Middle frontal gyrus (tissue), 1 donor: ENCODE measurements at regions not wholly inside any gene's neighbourhood (a gene's known extent, or its start where the extent isn't known, plus 50 kb on each side); places are given as distances from the start of the nearest gene placed in this dataset.

Experiments used
- DNase-seq: peaks from one replicate; pipeline ENCODE4 v3.0.0-alpha.2; 2015; ENCODE audit warnings: low spot score; ENCODE audit errors: extremely low spot score

GRCh38 chr6:19312241-19312978 is 524.8 kb upstream of the ID4 start:
- DNase-seq = no peak

DNA sequence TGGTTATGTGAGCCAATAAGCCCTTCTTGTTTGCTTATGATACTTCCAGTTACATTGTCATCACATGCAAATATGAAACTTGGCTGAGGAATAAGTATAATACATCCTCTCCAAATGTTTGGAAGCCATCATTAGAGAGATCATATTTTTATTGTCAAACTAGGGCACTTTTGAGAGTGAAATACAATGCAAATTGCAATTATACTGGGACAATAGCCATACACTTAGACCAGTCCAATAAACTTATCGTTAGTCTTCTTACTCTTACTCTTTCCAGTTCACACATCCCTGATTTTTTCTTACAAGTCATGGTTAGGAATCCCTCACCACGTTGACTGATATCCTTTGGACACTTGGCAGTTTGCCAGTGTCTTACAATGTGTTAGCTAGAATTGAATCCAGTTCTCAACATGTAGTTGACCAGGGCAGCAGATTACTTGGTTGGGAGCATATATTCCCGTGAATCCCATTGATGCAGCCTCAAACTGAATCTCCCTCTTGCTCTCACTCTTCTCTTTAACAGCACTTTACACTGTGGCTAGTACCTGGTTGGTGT is 519.7 kb upstream of the ID4 start:
- DNase-seq = no peak

- no peak for DNase-seq
These were observed 518.2 kb upstream of the ID4 start for GRCh38 chr6:19319005-19319404.

DNA sequence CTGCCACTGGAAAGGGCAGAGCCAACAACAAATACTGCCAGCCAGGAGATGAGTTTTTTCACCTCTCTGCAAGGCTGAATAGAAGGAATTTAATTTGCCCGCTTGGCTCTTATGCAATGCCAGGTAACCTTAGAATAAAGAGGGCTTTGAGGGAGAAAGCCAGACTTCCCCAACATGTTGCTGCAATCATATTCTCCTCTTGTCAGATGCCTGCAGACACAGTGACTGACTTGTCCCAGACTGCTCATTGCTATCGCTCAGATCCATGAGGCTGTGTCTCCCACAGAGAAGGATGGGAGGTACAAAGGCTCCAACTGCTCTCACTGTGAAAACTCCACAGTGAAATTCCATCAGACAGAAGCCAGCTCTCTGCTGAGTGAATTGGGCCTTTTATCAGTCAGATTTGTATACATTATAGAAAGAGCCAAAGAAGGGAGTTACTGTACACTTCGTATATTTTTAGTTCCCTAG is 517.0 kb upstream of the ID4 start:
- DNase-seq = no peak

- no peak for DNase-seq
These were observed 514.3 kb upstream of the ID4 start for GRCh38 chr6:19322691-19323485.

DNA sequence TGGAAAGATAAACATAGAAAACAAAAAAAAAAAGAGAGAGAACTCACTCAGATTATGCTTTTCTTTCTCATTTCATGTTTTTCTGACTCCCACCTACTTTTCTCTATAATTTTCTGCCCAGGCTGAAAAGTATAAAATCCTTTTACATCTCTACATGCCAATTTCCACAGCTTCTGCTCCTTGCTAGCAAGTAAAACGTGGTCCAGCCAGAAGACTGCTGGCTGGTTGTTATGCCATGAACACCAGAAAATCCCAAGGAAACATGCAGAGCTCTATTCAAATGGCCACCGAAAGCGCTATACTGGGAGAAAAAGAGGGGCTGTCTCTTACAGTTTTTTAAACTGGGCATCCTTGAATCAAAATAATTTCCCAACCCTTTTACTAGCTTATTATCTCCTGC is 512.8 kb upstream of the ID4 start:
- DNase-seq = no peak

DNA sequence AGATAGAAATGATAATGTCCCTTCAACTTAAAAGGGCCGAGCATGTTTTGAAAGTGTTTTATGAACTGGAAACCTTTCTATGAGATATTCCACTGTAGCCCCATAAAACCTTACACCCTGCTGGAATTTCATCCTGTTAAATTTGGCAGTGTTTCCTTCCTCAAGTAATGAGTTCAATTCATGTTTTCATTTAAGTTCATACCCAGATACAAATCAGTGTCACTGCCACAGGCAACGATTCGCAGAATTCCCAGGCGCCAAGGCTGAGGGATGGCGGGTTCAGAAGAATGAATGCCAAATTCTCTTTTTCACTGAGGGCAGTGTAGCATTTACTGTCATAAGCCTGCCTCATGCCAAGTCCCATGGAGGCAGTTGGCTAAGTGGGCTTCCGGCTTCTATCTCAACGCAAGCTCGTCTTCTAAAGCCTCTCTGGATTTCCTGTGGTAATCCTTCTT is 511.8 kb upstream of the ID4 start:
- DNase-seq = no peak

- no peak for DNase-seq
These were observed 509.9 kb upstream of the ID4 start for GRCh38 chr6:19327241-19327640.

DNA sequence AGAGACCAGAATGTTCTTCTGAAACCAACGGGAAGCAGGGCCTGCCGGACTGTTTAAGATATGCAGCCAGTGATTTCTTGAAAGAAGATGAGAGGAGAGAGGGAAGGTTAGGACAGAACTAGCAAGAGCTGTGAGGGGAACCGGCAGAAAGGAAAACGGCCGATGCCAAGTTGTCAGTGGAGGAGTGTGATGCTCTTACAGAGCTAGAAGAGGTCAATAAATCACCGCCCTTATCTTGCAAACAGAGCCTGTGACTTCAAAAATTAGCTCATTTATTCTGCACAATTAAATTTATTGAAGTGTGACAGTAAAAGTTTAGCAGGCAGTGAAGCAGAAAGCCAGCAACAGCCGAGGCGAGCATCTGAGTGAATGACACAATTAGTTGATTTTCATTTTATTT is 509.5 kb upstream of the ID4 start:
- no peak for DNase-seq

GRCh38 chr6:19329078-19329477 is 508.1 kb upstream of the ID4 start:
- DNase-seq = no peak

DNA sequence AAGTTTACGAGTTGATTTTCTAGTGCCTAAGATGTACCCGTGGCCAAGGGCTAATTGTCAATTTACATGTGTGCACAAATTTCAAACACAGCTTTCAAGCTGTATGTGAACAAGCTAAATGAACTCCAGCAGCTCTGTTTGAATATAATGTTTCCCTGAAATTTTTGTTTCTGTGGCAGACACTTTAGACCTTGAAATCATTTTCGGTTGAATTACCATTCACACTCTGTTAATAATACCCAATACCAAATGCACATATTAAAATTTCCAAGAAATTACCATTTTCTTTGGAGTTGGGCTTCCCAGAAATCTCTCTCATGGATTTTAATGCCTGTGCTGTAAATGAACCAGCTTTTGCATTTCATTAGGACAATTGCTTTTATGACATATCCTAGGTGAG is 506.1 kb upstream of the ID4 start:
- DNase-seq = no peak

GRCh38 chr6:19332806-19333460 is 504.2 kb upstream of the ID4 start:
- DNase-seq = no peak

GRCh38 chr6:19333936-19334335 is 503.2 kb upstream of the ID4 start:
- no peak for DNase-seq

DNA sequence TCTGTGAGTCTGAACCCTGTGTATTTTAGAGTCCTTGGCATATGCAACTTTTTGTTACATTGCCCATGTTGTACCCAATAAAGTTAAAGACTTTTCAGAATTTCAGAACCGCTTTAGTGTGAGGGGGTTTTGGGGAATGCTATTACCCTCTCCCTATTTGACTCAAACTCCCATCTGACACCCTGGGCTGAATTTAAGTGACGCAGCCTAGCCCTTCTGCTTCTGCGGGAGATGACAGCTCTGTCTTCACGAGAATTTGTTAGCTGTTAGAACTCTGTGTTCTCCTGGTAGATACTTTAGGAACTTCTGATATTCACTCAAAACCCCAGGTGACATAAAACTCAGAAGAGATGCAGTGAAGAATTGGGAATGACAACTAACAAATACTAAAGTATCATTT is 500.6 kb upstream of the ID4 start:
- DNase-seq = no peak

- no peak for DNase-seq
These were observed 500.1 kb upstream of the ID4 start for GRCh38 chr6:19337101-19337500.

DNA sequence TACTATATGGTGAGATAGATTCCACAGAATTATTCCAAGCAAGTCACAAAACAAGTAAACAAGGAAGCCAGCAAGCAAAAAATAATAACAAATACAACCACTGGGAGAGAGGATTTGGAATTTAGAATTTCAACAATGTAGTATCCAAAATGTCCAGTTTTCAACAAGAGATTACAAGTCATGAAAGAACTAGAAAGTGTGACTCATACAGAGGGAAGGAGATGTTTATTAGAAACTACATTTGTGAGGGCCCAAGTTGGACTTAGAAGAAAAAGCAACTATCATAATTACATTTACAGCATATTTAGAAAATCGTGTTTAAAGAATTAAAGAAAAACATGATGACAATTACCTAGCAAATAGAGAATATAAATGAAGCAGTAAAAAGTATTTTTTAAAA is 494.6 kb upstream of the ID4 start:
- DNase-seq = no peak

DNA sequence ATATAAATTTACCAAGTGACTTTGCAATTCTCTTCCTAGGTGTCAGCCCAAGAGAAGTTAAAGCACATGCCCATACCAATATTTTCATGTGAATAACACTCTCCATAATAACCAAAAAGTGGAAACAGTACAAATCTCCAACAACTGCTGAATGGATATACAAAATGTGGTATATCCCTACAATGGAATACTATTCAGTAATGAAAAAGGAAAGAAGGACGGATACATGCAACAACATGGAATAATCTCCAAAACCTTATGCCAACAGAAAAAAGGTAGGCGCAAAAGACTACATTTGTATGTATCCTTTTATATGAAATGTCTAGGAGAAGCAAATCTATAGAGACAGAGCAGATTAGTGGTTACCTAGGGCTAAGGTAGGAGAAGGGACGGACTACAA is 487.7 kb upstream of the ID4 start:
- no peak for DNase-seq

- DNase-seq = no peak
These were observed 483.0 kb upstream of the ID4 start for GRCh38 chr6:19354181-19354580.

- no peak for DNase-seq
These were observed 480.5 kb upstream of the ID4 start for GRCh38 chr6:19356692-19357091.

DNA sequence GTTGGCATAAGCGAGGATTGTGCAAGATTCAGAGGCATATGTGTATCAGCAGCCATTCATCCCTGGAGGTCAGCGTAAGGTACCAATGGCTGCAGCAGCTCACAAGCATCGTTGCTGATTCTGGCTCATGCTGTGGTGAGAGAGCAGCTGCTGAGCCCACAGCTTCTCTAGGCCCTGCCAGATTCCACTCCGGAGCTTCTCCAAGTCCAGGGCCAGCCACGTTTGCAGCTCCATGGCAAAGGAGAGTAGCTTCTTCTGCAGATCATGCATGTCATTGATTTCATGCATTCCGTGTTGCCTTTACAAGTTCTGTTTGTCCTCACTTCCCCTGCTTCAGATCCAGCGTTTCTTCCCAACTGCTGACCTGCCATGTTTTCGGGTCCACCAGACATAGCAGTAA is 474.8 kb upstream of the ID4 start:
- DNase-seq = no peak

- DNase-seq = no peak
These were observed 468.7 kb upstream of the ID4 start for GRCh38 chr6:19368511-19368910.

DNA sequence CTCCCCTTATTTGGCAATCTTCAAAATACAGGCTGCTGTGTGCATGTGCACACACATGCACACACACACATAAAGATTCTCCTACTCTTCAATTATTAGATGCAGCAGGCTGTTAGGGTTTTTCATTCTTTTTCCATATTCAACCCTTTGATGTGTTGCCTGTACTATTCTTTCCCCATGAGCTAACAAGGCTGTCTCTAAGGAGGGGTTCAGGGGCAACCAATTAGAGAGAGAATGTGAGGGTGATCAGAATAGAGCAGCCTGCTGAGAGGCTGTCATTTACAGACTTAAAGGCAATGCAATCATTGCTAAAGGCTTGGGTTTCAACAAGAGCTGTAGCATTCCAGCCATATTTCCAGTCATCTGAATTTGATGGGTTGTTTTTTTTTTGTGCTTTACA is 467.4 kb upstream of the ID4 start:
- no peak for DNase-seq
